ENCODE measurements at regions not wholly inside any gene's neighbourhood (a gene's known extent, or its start where the extent isn't known, plus 50 kb on each side); places are given as distances from the start of the nearest gene placed in this dataset.
A peak's percentile ranks its signal among the peaks of the same experiment; 100 is the strongest.

DNA sequence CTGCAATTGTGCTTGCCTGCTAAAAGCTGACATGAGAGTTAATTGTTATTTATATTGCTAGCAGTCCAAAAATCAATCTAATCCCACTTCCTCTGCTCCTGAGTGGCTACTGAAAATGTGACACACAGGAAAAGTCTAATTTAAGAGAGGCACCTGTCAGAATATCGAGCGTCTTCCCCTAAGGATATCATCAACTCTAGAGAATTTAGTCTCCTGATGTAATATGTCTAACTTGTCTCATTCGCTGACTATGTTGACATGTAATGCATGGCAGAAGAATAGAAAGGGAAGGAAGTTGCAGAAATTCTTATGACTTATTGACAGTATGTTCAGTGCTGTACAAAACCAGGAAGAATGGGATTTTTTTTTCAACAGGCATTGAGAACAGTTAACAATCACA lies 893.4 kb upstream of the CDH8 start:
- FAIRE-seq = no peak

DNA sequence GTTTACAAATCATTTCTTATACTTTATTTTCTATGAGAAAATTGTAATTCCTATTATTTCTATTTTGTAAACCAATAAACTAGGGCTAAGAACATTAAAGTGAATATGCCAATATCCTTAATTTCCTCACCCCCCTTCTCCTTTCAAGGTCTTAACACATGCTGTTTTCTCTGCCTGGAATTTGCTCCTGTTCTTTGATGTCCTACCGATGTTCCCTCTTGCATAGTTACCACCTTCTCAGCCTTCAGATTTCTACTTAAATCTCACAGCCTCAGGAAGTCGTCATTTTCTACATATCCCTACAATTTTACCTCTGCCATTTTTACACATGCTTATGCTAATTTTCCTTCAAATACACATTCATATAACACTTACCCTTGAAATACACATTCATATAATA lies 890.9 kb upstream of the CDH8 start:
- FAIRE-seq = no peak

DNA sequence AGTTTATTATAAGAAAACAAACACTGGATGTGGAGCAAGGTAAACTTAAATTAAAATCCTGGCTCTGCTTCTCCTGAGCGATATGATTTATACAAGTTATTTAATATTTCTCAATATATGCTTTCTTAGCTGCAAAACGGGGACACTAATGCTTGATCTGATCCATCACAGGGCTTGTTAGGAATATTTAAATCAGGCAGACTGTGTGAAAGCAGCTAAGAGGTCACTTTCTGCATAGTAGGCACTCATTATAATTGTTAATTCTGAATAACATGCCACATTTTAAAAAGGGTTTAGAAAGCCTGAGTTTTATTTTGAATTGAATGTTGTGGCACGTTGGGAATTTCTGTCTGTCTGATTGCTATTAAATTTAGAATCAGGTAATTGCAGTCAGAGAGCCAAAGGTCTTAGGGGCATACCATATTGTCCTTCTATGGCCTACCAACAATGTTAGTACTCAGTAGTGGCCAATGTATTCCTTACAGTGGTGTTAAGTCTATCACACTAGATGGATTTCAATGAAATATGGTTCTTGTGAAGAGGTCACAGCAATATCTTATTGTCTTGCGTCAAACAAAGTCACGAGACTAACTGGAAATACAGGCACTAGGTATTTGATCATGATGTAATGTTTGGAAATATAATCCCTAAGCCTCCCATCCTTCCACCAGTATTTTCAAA lies 890.0 kb upstream of the CDH8 start:
- FAIRE-seq = no peak

DNA sequence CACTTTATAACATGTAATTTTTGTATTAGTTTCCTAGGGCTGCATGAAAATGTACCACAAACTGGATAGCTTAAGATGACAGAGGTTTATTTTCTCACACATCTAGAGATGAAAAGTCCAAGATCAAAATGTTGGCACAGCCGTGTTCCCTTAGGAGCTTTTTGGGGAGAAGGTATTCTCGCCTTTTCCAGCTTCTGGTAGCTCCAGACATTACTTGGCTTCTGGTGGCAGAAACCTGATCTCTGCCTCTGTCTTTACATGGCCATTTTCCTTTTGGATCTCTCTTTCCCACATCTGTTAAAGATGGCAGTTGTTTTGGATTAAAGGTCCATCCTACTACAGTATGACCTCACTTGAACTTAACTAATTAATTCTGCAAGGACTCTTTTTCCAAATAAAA lies 885.7 kb upstream of the CDH8 start:
- no peak for FAIRE-seq

DNA sequence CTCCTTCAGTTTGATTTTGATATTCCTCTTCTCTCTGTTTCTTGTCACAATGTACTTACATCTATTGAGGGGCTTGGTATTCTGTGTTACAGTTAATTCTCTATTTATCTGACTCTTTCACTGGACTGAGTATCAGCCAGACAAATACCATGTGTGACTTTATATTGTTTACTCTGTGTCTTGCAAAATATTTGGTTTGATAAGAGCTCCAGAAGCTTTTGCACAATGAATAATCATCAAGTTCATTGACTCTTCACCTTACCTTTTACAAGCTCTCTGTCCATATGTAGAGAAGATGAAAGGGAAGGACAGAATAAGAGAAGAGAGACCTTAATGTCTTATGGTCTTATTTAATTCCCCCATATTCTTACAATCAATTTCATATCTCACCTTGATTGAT lies 877.7 kb upstream of the CDH8 start:
- no peak for FAIRE-seq

DNA sequence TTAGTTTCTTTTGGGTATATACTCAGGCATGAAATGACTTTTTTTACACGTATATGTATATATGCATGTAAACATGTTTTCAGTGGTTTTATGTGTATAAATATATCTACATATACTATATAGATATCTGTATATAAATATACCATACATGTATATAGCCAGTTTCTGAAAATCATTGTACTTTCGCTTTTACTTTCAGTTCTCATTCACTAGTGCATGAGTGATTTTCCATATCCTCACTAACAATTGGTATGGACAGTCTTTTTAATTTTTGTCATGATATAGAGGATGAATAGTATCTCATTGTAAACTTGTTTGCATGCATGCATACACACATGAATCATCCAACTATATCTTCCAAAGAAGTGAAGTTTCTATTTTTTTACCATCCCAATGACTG lies 877.1 kb upstream of the CDH8 start:
- no peak for FAIRE-seq

DNA sequence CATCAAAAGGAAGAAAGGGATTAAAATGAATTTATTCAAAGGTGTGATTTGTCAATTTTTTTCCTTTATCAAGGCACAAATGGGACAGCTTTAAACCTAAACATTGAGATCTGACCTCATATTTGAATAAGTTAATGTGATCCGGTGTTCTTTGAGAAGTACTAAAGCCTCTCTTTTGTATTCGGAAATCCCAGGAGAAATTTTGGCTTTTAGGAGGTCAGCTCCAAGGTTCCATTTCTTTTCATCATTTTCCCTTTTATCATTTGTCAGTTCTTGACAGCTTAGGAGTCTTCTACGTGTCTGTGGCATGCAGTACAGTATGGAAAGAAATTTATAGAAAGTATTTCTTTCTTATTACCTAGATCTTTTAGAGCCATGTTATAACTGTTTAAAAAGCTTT lies 873.4 kb upstream of the CDH8 start:
- no peak for FAIRE-seq

DNA sequence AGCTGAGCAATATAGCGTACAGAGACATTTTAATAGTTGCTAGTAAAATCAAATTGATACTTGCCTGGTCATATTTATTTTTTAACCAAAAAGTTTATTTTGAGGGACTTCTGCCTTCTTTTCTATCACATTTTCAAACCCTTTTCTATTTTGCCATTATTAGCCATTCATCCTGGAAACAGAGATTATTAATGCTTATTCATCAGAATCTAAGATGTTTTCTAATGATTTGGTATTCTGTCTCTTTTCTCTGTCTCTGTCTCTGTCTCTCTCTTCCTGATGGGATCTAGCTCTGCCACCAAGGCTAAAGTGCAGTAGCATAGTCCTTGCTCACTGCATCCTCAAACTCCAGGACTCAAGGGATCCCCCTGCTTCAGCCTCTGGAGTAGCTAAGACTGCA lies 871.3 kb upstream of the CDH8 start:
- no peak for FAIRE-seq

DNA sequence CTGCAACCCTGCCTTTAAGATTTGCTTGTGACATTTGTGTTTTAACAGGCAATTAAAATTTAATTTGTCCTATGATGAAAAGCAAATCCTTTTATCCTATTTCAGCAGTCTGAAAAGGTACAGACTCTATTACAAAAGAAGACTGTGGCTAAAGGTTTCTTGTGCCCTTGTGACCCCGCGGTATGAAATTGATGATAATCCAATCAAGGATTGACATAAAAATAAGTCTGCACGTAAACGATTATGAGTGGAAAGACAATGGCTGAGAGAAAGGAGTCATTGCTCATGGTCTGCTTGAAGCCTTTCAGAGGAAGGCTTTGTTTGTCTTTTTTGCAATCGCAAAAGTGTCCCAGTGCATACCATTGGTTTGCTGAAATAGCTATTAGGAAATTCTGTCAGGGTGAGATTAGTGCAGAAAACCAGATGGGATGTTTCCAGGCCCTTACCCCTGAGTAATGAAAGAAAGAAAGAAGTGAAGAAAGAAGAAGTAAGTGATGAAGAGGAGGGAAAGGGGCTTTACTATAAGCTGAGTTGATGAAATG lies 867.8 kb upstream of the CDH8 start:
- no peak for FAIRE-seq

DNA sequence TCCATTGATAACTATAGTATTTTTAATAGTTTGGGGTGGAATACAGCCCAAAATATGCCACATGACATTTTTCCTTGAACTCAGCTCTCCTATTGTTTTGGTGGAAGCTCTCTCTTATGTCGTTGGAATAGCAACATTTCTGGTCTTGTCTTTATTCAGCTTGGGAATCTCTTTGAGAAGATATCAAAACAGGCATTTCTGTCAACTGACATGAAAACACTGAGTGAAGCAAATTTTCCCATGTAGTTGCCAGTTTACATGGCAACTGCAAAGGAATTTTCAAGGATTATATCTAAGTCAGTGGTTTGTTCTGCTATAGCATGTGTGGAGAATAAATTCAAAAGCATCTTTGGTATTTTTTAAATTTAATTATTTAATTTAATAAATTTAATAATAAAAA lies 863.5 kb upstream of the CDH8 start:
- FAIRE-seq = no peak

DNA sequence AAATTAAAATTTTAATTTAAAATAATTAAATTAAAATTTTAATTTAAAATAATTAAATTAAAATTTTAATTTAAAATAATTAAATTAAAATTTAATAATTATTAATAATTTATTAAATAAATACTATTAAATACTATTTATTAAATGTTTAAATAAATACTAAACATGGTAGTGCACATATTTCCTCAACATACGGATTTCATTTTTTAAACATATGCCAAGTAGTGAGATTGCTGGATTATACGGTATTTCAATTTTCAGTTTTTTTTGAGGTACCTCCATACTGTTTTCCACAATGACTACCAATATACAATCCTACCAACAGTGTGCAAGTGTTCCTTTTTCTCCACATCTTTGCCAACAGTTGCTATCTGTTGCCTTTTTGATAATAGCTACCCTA lies 852.9 kb upstream of the CDH8 start:
- FAIRE-seq = peak; percentile 100

DNA sequence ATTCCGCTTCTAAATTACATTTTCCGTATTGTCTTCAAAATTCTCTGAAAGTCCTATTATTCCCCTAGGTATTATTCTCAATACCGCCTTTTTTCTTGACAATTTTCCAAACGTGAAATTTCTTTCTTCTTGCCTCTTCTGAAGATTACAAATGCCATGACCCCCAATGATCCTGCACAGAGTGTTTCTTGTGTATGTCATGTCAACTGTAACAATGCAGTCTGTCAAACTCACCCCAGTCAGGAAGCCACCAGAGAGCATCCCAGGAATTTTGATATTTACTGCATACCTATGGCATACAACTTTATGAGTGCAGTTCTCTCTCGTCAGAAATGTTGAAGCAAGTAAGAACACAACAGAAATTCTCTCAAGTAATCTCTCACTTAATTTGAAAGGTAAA lies 847.3 kb upstream of the CDH8 start:
- no peak for FAIRE-seq

DNA sequence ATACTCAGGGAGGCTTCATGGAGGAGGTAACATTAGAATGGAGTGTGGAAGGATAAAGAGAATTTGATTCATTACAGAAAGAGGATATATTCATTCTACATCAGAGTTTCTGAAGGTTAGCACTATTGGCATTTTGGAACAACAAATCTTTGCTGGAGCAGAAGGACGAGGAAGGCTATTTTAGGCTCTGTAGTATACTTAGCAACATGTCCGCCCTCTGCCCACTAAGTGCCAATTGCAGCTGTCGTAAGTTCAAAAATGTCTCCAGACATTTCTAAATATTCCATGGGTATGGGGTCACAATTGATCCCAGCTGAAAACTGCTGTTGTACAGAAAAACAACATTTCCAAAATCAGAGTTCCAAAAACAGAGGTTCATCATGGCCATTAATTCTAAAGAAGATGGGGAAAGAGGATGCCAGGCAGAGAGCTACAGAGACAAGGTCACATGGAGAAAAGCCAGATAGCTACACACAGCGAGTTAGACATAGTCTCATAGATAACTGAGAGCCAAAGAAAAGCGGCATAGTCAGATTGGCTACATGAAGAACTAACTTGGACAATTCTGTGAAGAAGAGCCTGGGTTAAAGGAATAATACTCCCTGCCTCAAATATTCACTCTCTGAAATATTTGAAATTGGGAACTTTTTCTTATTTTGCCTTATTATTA lies 846.4 kb upstream of the CDH8 start:
- FAIRE-seq = no peak

DNA sequence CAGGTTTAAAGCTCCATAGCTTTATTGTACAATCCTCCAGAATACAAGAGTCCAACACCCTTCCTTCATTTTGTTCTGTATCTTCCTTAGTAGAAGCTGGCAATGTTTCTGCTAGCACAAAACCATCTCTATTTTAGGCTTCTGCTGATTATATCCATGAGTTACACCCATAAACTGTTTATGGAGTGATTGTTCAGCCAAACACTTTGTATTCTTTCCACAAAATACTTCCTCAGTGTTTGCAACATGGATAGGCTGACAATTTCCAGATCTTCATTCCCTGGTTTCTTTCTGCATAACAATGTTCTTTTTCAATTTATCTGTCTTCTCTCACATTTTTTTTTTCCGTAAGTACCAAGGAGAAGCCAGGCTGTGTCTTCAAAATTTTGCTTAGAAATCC lies 839.9 kb upstream of the CDH8 start:
- no peak for FAIRE-seq

DNA sequence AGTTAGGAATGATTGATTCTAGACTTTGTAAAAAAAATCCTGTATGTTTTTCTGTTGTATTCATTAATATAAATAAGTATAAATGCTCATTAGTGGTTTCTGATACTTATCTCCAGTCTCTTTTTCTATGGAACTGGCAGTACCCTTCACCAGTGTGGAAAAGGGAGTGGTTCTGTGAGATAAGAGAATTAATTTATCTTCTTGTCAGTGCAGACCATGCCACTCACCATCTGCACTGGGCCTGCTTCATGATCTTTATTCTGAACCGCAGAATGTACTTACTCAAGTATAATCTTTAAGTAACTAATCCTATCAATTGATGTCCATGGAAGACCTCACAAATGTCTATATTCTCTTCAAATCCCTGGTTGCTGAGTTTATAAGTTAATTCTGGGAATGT lies 836.1 kb upstream of the CDH8 start:
- FAIRE-seq = no peak

DNA sequence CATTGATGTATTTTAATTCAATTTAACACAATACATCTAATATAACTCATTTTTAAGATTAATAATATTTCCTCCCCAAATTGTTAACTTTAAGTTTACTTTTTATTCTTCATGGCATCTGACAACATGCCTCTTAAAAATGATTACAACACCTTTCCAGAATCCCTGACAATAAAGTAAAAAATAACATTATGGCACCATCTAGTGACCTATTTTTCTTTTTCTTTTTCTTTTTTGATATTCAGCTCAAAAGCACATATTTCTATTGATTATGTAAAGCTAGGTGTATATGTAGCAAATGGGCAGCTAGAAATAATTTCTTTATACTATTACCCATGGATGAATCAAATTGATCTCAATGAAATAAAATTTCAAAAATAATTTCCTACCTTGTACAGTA lies 834.3 kb upstream of the CDH8 start:
- no peak for FAIRE-seq

DNA sequence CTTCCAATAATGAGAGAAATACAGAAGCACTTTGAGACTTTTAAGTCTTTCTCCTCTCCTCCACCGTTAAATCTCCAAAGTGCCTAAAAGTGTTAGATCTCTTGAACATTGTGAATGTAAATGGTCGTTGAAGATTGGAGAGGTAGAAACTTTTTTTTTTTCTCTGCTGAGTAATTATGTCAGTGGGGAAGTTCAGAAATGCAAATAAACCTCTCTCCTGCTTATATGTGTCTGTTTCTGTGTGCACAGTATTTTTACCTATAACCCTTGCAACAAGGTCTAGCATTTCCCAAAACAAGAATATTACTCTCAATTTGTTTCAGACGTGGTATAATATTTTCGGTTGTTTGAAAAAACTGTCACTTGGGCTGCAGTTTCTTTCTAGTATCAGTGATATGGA lies 833.6 kb upstream of the CDH8 start:
- FAIRE-seq = no peak

DNA sequence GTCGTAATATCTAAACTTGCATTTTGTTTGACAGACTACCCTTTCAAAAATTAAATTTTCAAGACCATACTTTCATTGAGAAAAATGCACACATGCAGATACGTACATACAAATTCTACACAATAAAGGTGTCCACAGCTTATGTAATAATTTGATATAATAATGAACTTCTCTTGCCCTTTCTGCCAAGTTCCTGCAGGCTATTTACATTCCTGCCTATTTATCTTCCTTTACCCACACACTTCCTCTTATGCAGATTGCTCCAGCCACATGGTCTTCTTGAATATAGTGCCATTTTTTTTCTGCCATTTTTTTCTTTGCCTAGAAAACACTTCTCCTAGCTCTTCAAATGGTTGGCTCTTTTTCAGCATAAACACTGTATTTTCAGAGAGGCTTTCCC lies 826.9 kb upstream of the CDH8 start:
- FAIRE-seq = no peak

DNA sequence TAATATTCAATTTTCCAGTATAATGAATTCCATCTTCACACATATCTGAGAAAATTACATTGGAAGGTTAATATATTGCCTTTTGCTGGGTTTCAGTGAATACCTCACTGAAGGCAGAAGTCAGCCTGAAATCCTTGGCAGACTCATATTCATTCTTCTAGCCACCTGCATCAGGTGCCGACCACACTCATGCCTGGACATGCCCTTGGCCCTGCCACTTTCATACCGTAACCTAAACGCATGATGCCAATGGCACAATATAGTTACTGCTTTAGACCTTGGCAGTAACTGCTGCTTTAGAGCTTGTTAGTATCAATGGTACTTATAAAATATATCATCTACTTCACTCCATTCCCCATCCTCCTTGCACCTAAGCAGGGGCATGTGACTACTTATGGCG lies 817.6 kb upstream of the CDH8 start:
- no peak for FAIRE-seq

DNA sequence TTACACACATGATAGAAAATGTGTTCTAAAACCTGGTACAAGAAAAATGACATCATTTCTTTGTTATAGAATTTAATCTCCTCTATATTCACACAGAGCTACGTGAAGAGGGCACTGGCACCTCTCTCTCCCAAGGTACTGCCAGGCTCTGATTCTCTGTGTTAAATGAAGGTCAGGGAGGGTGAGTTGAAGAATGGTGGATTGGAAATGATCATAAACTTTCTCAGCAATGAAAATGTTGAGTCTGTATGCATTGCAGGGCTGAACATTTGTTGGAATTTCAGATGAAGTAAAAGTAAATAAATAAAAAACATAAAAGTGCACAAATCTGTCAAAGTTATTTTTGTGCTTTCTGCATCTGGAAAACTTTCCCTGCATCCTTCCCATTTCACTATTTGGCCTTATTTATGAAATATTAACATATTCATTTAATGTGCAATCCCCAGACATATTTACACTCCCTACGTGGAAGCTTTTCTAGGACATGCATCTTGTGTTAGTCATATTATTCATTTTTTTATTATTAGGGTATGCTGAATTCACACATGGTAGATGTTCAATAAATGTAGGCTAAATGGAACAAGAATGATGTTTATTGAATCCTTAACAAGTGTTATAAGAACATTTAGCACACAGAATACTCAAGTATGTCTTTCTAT lies 810.3 kb upstream of the CDH8 start:
- no peak for FAIRE-seq

DNA sequence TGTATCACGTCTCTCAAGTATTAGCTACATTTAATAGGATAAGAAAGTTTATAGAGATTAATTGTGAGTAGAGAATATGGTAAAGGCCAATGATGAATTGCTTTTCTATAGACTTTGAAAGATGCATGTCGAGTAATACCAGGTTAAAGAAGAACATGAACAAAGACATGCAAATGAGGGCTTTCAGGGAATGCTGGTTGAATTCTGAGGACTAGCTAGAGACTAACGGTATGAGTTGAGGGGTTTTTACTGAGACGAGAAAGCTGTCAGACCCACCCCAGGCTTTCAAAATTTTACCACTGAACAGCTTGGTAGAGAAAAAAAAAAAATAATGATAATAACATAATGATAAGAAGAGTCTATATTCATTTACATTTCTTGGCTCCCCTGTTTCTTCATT lies 796.0 kb upstream of the CDH8 start:
- no peak for FAIRE-seq

DNA sequence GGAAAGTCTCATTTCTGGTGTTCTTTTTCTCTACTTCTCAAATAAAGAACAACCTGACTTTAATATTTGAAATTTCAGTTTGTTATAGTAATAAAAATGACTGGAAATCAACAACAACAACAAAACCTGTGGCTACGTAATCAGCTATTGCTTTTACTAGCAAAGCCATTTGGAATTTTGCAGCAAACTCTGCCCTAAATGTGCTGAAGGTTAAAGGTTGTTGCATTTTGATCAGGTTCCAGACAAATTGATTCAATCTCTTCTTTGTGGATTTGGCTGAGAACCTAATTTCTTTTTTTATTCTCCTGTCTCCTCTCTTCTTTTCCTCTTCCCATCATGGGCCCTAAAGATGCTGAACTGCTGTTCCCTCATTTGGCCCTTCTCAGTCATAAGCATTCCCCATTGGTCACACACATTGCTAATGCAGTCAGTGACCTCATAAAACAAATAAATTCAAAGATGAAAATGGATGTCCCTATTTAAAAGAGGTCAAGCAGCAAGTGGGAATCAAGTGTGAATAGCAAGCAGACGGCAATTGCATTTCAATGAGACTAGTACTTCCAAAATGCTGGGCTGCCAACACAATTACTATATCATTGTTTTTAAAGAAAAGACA lies 795.1 kb upstream of the CDH8 start:
- no peak for FAIRE-seq

DNA sequence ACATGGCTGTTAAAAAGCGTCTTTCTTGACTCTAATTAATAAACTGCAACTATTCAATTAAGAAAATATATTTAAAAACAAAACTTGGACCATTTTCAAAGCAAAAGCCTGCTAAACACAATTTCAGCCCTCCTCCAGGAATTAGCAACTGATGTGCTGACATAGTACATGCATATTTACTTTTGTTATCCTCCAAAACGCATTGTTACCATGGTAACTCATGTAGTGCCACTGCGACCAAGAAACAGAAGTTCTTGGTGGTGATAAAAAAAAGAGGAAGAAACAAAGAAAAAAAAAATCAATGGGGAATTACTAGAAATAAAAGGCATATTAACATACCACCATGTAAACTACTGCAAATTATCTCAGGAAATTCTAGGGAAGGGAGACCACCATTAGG lies 793.4 kb upstream of the CDH8 start:
- no peak for FAIRE-seq

DNA sequence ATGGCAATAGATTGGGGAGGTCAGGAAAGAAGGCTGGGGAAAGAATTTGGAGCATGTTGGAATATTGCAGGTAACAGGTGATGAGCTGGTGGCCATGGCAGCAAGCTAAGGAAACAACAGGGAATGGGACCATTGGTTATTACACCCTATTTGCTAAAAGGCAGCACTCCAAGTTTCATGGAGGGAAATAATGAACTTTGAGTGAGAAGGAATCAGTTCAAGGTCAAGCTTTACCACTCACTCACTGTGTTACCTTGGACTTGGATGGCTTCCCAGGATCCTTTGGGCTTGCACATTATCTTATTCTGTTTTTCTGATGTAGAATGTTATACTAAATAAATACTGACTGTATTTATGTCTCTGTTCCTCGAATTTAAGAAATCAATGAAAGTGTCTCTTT lies 792.8 kb upstream of the CDH8 start:
- no peak for FAIRE-seq

Measured in TTC549 (cell line).